SU-DHL-6 (cell line): ENCODE measurements at regions not wholly inside any gene's neighbourhood (a gene's known extent, or its start where the extent isn't known, plus 50 kb on each side); places are given as distances from the start of the nearest gene placed in this dataset.

Experiments used
- EZH2phosphoT487 ChIP-seq: fragments of 200-600 bp; sonication (generic), shearing (Covaris generic); conservative IDR thresholded peaks from 2 replicates; pipeline ENCODE4 v1.6.1; 2018; ENCODE audit warnings: mild to moderate bottlenecking, antibody characterized with exemption, low read length, moderate library complexity, mixed read lengths
- TF ChIP-seq, protein P1 (sequence below): fragments of 200-600 bp; sonication (generic); IDR thresholded peaks from one replicate; pipeline ENCODE4 v1.5.1; 2017; ENCODE audit warnings: antibody characterized with exemption, mild to moderate bottlenecking, low read length, moderate library complexity; ENCODE audit not compliant: insufficient read depth, poor library complexity, severe bottlenecking

GRCh38 chr20:56730003-56730402 is 100.9 kb downstream of the TFAP2C start:
- TF ChIP-seq, protein P1, sequence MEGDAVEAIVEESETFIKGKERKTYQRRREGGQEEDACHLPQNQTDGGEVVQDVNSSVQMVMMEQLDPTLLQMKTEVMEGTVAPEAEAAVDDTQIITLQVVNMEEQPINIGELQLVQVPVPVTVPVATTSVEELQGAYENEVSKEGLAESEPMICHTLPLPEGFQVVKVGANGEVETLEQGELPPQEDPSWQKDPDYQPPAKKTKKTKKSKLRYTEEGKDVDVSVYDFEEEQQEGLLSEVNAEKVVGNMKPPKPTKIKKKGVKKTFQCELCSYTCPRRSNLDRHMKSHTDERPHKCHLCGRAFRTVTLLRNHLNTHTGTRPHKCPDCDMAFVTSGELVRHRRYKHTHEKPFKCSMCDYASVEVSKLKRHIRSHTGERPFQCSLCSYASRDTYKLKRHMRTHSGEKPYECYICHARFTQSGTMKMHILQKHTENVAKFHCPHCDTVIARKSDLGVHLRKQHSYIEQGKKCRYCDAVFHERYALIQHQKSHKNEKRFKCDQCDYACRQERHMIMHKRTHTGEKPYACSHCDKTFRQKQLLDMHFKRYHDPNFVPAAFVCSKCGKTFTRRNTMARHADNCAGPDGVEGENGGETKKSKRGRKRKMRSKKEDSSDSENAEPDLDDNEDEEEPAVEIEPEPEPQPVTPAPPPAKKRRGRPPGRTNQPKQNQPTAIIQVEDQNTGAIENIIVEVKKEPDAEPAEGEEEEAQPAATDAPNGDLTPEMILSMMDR = no peak
- no peak for TF ChIP-seq EZH2phosphoT487
